GM13976 (cell line): ENCODE measurements at regions not wholly inside any gene's neighbourhood (a gene's known extent, or its start where the extent isn't known, plus 50 kb on each side); places are given as distances from the start of the nearest gene placed in this dataset.
"Not testable (repeated sequence)": the region's sequence is repeated elsewhere in the genome, so short reads cannot be mapped to it uniquely, and the experiment has no call there.

ENCODE experiments used
- DNase-seq: peaks from one replicate; pipeline ENCODE4 v3.0.0; 2012; ENCODE audit warnings: low spot score
- CTCF ChIP-seq: IDR thresholded peaks from 2 replicates; pipeline ENCODE4 v1.5.1; 2012; ENCODE audit warnings: borderline replicate concordance, mild to moderate bottlenecking; ENCODE audit not compliant: insufficient read depth; ENCODE audit errors: extremely low read depth, missing control alignments, control extremely low read depth
- in situ Hi-C: fragments of 300-500 bp; cut with MboI; formaldehyde crosslinking; loops from one replicate; pipeline ENCODE4 v1.12.0; 2022; ENCODE audit warnings: low sequenced_read_pairs, mixed read lengths, inconsistent platforms; ENCODE audit not compliant: unreplicated experiment

- TF ChIP-seq CTCF, result no peak
- in situ Hi-C loops, result no loop called here
- no peak for DNase-seq
Observed at GRCh38 chr3:86887876-86888275, 103.1 kb downstream of the VGLL3 start.

- DNase-seq, result no peak
- in situ Hi-C loops, result no loop called here
- no peak for TF ChIP-seq CTCF
Observed at GRCh38 chr3:86880066-86880465, 110.9 kb downstream of the VGLL3 start.

GRCh38 chr3:86876504-86877181 is 114.3 kb downstream of the VGLL3 start:
- in situ Hi-C loops, DNase-seq: not testable (repeated sequence)

GRCh38 chr3:86874790-86875189 is 116.2 kb downstream of the VGLL3 start:
- in situ Hi-C loops, DNase-seq: not testable (repeated sequence)

- DNase-seq, result no peak
- in situ Hi-C loops, result no loop called here
- TF ChIP-seq CTCF, result no peak
Observed at GRCh38 chr3:86869566-86869965, 121.4 kb downstream of the VGLL3 start.

GRCh38 chr3:86867982-86868381 is 123.0 kb downstream of the VGLL3 start:
- no peak for TF ChIP-seq CTCF
- in situ Hi-C loops, result no loop called here
- DNase-seq, result no peak

GRCh38 chr3:86865506-86865905 is 125.4 kb downstream of the VGLL3 start:
- in situ Hi-C loops, result no loop called here
- TF ChIP-seq CTCF, result no peak
- no peak for DNase-seq

GRCh38 chr3:86856711-86857110 is 134.2 kb downstream of the VGLL3 start:
- in situ Hi-C loops, result no loop called here
- TF ChIP-seq CTCF, result no peak
- DNase-seq, result no peak
